Caki2 (cell line): ENCODE measurements at regions not wholly inside any gene's neighbourhood (a gene's known extent, or its start where the extent isn't known, plus 50 kb on each side); places are given as distances from the start of the nearest gene placed in this dataset.
"Not testable (repeated sequence)": the region's sequence is repeated elsewhere in the genome, so short reads cannot be mapped to it uniquely, and the experiment has no call there.

Source experiments
- DNase-seq: peaks from one replicate; pipeline ENCODE4 v3.0.0-alpha.2; 2015; ENCODE audit warnings: low read depth
- in situ Hi-C: cut with HindIII; loops from 2 replicates; pipeline ENCODE4 v1.10.0; 2016; ENCODE audit warnings: low sequenced_read_pairs, low pct_unique_long_range_greater_than_20kb, mixed read lengths

DNA sequence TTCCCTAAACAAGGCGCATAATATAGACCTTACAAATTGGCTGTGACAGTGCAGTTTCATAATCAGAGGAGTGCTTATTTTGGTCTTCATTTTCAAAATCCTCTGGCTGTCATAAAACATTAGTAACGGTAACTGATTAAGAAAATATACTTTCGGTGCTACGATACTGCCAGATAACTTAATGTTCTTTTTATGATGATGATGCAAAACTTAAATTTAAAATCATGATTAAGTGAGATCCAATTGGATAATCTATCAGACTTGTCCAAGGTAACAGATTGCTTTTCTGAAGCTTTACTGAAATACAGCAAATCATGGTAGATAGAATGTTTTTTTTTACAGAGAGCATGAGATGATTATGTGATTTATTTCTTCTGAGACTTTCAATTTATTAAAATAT is 364.2 kb upstream of the CNTN3 start:
- in situ Hi-C loops: no loop called here

DNA sequence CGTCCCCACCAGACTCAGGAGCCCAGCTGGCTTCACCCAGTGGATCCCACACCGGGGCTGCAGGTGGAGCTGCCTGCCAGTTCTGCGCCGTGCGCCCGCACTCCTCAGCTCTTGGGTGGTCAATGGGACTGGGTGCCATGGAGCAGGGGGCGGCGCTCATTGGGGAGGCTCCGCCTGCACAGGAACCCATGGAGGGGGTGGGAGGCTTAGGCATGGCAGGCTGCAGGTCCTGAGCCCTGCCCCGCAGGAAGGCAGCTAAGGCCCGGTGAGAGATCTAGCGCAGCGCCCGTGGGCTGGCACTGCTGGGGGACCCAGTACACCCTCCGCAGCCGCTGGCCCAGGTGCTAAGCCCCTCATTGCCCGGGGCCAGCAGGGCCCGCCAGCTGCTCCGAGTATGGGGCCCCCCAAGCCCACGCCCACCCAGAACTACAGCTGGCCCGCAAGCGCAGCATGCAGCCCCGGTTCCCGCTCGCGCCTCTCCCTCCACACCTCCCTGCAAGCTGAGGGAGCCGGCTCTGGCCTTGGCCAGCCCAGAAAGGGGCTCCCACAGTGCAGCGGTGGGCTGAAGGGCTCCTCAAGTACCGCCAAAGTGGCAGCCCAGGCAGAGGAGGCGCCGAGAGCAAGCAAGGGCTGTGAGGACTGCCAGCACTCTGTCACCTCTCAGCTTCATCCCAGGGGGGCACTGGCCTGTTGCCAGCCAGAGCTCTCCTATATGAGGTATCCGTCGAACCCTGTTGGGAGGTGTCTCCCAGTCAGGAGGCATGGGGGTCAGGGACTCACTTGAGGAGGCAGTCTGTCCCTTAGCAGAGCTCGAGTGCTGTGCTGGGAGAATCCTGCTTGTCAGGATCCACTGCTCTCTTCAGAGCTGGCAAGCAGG is 370.8 kb upstream of the CNTN3 start:
- DNase-seq, in situ Hi-C loops: not testable (repeated sequence)

More for the DNA sequence above, 364.2 kb upstream of the CNTN3 start:
- DNase-seq: no peak

DNA sequence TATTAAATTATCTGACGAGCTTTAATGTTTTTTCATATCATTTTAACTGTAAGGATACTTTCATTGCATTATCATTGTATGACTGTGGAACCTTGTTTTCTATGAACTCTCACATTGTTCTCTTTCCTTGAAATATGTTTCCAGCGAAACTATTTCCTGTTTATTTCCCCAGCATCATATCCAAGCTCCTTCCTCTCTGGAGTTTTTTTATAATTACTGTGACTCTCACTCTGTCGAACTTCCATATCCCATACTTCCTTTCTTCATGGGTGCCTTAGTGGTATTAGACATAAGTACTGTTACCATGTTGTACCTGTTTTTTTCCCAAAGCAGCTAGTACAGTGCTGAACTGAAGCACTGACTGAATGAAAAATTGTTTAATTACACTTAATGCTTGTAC is 373.6 kb upstream of the CNTN3 start:
- in situ Hi-C loops: no loop called here
- DNase-seq: no peak

DNA sequence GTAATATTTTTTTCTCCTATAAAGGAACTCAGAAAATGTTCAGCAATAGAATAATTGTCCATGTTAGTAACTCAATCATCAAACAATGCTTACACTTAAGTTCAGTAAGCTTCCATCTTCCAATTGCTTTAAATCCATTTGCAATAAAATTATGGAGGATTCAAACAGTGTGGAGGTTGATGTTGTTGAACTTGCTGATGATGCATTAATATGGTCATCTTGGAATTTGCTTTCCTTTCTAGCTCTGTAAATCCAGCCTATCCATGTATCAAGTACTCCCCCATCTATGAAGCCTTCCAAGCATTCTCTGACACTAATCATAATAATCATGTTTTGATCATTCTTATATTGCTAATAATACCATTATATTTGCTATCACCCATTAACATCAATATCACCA is 378.4 kb upstream of the CNTN3 start:
- in situ Hi-C loops: no loop called here

DNA sequence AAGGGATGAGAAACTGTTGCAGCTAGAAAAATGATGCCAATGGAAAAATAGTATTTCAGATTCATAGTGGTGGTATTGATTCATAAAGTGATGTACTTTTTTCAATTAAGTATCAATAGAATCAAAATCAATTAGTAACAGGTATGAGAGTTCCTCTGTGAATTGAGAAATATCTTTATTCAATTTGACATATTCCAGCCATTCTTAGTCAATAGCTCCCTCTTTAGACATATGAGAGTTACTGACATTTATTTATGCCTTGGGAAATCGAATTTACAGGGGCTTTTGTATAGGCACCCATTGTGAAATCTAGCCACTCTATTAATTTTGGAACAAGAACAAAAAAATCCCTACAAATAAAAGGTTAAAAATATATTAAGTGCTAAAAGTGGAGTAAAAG is 386.9 kb upstream of the CNTN3 start:
- in situ Hi-C loops: no loop called here
- no peak for DNase-seq

More for the DNA sequence above, 378.4 kb upstream of the CNTN3 start:
- DNase-seq: no peak

DNA sequence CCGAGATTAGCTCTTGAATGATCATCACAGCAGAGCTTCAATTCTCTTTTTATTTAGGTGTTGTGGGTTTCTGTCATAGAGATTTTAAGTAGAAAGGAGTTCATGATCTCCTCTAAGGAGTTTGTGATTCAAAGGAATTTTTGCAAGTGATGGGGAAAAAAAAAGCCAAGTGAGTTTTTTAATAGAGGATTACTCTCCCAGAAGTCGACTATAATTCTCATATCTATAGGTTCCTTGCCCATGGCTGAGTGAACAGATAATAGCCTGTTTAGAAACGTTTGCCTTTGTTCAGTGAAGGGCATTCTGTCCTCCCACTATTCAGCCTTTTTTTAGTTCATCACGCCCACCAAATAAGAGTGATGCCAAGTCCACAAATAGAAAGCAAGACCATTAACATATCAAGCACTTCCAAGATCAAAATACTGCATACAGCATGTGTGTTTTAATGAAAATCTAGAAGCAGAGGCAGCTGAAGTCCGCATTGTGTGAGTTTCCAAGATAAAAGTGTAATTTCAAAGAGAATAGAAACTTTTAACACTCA is 398.4 kb upstream of the CNTN3 start:
- in situ Hi-C loops: no loop called here
- DNase-seq: no peak

DNA sequence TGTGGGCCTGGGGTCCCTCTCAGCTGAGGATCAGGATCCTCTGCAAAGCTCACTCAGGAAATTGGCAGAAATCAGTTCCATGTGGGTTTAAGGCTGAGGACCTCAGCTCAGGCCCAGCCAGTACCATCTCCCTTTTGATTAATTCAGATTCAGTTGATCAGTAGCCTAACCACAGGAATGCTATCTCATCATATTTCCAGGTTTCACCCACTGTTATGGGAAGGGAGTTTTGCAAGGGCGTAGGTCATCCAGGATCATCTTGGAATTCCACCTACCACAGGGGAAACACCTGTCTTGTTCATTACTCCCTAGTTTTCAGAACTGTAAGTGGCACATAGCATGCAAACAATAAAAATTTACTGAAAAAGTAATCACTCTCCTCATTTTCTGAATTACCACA is 399.5 kb upstream of the CNTN3 start:
- DNase-seq: no peak
- in situ Hi-C loops: no loop called here

DNA sequence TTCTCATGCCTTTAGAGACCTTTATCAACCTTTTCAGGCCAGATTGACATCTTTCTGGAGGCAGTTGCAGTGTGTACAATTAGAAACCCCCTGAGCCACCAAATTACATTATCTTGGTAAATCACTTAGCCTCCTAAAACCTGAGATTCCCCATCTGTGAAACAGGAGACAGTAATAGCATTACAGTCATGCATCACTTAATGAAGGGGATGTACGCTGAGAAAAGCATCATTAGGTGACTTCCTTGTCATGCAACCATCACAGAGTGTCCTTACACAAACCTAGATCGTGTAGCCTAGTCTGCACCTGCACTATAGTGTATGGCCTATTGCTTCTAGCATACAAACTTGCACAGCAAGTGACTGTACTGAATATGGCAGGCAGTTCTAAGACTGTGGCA is 400.8 kb upstream of the CNTN3 start:
- no peak for DNase-seq
- in situ Hi-C loops: no loop called here

DNA sequence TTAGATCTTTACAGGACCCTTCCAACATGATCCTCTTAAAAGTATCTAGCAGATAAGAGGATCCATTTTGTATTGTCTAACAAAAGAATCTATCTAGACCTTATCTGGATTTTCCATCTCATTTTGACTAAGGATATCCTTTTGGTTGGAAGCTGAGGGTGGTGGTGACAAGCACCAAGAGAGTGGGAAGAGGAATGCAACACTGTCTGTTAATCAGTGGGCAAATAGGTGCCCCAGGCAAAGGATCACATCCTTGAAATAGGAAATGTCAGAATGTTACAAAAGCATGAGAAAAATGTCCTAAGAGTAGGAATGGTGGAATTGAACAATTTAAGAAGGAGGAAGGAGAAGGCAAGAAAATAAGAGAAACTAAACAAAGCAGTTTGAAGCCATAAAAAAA is 420.7 kb upstream of the CNTN3 start:
- DNase-seq: no peak
- in situ Hi-C loops: no loop called here

DNA sequence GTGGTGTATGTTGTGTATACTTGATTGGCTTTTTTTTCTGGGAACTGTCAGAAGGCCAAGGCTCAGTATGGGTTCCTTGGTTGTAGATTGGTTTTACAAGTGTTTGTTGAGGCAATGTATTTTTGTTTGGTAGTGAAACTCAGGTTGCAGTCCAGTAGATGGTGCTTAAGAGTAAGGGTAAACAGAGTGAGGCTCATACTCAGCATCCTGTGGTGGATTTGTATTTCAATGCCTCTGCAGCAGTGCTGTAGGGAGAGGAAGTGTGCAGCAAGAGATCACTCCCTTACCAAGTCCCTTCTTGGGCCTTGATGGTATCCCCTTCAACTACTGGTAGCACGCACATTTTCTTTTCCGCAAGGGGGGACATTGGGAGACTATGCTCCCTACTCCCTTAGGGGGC is 428.5 kb upstream of the CNTN3 start:
- in situ Hi-C loops: no loop called here
- DNase-seq: no peak

DNA sequence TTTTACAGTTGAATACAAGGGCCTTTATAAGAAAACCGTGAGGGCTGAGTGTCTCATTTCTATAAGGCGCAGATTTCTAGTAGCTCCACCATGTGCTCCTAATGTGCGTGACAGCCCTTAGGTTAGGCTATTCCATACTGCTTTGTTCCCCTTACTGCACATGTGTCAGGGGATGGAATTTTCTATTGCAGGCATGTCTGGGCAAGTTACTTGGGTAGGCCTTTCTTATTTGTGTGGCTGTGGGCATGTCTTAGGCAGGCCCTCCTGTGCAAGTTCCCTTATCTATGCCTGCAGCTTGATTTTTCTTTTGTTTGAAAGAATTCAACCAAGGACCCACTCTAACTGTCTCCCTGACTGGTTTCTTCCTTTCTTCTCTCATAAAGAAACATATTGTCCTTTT is 434.2 kb upstream of the CNTN3 start:
- in situ Hi-C loops: no loop called here
- no peak for DNase-seq

DNA sequence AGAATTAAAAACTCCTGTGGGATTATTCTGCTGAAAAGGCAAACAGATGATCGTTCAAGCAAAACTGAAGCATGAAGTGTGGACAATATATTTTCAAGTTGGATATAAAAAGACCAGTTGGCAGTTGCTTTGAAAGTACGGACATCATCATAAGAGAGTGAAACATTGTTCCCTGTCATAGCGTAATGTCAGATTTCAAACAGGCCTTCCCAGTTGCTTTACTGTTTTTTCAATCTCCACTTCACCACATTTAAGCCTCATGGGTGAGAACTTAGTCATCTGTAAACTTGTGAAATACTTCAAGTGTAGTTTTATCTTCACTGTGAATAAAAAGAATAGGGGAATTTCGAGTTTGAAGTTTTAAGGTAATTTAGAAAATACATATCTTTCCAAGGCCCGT is 435.1 kb upstream of the CNTN3 start:
- DNase-seq: no peak
- in situ Hi-C loops: no loop called here

DNA sequence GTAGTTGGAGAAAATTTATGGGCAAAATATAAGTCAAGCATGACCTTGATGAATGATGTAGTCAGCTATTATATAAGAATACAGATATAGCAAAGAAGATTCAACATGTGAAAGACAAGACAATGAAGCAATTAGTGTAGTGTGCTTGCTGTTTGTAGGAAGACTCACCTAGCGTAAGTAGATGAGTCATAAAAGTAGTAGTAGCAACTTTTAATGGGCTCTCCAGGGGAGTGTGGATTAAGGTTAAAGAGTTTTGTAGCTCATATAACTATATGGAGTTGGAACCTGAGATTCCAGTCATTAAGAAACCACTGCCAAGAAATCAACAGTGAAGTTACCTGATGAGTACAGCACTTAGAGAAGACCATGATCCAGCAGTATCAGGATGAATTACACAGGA is 444.7 kb upstream of the CNTN3 start:
- no peak for DNase-seq
- in situ Hi-C loops: no loop called here

DNA sequence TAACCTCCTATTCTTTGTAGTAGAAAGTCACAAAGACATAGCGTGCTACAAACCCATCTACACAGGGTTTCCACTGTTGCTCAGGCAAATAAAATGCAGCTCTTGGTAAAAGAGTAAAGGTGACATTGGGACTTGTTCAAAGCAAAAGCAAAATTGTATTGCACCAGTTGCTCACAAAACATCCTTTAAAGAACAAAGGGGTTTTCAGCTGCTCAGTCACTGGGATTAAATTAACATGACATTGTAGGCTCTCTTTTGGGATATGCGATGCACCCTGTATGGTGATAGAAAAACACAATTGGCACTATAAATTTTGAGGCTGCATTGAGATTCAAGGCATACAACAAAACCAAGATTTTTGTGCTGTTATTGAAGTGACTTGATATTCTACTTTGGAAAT is 447.3 kb upstream of the CNTN3 start:
- no peak for DNase-seq
- in situ Hi-C loops: no loop called here

DNA sequence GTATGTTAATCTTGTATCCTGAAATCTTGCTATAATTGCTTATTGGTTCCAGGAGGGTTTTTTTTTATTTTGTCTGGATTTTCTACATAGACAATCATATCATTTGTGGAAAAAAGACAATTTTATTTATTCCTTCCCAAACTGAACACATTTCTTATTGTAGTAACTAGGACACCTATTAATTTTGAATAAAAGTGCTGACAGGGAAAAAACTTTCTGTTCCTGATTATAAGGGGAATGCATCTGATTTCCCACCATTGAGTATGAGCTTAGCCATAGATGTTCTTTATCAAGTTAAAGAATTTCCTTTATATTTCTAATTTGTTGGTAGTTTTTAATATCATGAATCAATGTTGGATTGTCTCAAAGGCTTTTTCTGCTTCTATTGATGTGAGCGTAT is 460.7 kb upstream of the CNTN3 start:
- in situ Hi-C loops: no loop called here
- DNase-seq: no peak

DNA sequence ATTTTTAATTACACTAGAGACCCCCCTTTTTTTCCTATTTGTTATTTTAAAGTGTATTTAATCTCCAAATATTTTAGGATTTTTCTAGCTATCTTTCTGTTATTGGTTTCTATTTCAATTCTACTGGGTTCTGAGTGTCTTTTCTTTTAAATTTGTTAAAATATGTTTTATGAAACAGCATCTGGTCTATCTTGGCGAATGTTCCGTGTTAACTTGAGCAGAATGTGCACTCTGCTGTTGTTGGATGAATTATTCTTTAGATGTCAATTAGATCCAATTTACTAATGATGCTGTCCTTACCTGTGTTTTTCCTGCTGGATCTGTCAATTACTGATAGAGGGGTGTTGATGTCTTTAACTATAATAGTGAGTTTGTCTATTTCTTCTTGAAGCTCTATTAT is 462.0 kb upstream of the CNTN3 start:
- DNase-seq: no peak
- in situ Hi-C loops: no loop called here

DNA sequence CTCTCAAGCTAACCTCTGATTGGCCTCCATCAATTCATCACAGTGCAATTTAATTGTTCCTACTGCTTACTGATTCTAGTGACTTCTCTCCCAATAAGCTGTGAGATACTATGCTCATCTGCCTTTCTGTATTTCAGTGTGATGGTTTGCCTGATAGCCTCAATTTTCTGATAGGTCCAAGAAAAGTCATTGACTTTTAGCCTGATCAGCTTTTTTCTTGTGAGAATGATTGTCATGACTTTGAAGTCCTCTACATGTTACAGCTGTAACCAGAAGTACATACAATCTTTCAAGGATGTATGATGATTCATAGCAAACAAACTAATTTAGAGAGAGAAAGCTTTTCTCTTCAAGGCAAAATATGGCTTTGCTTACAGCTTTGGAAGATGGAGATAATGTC is 463.8 kb upstream of the CNTN3 start:
- DNase-seq: no peak
- in situ Hi-C loops: no loop called here

DNA sequence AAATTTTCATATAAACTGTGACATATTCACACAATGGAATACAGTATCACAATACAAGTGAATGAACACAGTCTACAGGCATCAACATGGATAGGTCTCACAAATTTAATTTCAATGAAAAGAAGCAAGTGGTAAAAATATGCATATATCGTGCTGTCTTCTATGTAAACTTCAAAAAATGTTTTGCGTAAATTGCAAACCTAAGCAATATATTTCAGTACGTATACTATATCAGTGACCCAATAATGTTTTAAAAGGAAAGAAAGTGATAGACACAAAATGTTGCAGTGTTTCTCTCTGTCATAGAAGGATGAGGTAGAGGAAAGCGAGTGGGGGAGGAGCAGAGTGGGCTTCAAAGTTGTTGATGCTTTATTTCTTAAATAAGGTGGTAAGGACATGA is 468.4 kb upstream of the CNTN3 start:
- in situ Hi-C loops: no loop called here
- DNase-seq: no peak

DNA sequence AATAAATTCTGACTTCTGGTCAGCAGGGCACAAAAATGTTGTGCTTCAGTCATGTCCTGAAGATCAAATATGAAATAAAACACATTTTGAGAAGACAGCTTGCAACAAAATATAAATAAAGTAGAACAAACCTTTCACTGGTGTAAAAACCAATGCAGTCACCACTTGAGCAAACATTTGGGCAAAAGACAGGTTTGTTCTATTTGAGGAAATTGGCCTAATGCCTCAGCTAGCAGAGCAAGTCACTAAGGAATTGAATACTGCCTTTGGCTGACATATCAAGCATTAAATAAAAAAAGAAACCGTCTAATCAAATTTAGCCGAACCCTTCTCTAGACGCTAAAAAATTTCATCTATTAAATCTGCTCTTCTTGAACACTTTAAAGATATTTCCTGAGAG is 475.4 kb upstream of the CNTN3 start:
- in situ Hi-C loops: no loop called here

More for the DNA sequence above, 475.4 kb upstream of the CNTN3 start:
- no peak for DNase-seq
